HL-60 (cell line): ENCODE measurements at regions not wholly inside any gene's neighbourhood (a gene's known extent, or its start where the extent isn't known, plus 50 kb on each side); places are given as distances from the start of the nearest gene placed in this dataset.

Experiments
- POLR2AphosphoS5 ChIP-seq: IDR thresholded peaks from 2 replicates; pipeline ENCODE4 v1.6.1; 2012; ENCODE audit warnings: low read depth
- SPI1 ChIP-seq: IDR thresholded peaks from 2 replicates; pipeline ENCODE4 v1.6.1; 2012; ENCODE audit warnings: low read depth, mild to moderate bottlenecking, borderline replicate concordance
- TF ChIP-seq, protein P1 (sequence below): IDR thresholded peaks from one replicate; pipeline ENCODE4 v1.5.1; 2011; ENCODE audit warnings: low read length, control low read depth, inconsistent platforms; ENCODE audit not compliant: insufficient read depth

DNA sequence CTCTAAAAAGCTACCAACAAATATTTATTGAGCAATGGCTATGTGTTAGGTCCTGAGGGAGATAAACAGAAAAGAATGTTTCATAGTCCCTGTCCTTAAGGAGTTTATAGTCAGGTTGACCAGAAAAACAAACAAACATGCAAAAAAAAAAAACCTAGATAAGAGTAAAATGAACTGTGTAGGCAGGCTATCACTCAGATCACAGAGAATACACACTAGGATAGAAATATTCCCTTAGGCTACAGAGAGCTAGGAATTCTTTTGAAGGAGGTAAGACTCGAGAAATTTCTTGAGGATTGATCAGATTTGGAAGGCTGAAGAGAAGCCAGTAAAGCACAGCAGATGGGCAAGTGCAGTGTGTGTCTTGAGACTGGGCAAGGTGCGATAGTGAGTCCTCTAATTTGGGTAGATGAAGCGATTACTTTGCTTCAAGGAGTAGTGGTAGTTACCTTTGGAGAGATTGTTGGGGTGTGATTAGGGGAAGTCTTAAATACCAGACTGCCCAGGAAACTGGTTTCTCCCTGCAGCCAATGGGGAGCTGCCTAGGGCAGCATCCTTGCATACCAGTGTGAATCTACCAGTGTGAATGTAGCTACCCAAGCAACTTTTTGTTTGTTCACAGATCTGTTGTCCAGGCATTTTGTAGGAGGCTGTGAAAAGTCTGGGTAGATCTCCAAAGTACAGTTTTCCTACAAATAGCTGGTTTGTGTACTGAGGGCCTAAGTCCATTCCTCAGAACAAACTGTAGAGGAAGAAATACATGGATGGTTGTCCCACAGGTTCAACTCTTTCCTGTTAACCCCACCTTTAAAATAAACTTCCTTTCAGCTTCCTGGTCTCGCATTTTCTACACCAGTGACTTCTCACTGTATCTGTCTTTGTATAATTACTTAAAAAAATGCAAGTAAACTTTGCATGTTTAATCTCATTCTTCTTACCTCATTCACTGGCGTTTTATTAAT lies 314.1 kb downstream of the KLF5 start:
- TF ChIP-seq, protein P1, sequence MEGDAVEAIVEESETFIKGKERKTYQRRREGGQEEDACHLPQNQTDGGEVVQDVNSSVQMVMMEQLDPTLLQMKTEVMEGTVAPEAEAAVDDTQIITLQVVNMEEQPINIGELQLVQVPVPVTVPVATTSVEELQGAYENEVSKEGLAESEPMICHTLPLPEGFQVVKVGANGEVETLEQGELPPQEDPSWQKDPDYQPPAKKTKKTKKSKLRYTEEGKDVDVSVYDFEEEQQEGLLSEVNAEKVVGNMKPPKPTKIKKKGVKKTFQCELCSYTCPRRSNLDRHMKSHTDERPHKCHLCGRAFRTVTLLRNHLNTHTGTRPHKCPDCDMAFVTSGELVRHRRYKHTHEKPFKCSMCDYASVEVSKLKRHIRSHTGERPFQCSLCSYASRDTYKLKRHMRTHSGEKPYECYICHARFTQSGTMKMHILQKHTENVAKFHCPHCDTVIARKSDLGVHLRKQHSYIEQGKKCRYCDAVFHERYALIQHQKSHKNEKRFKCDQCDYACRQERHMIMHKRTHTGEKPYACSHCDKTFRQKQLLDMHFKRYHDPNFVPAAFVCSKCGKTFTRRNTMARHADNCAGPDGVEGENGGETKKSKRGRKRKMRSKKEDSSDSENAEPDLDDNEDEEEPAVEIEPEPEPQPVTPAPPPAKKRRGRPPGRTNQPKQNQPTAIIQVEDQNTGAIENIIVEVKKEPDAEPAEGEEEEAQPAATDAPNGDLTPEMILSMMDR, result no peak
- TF ChIP-seq POLR2AphosphoS5 (no peak), SPI1 (no peak)
